Ovary (tissue), 7 donors: ENCODE measurements at regions not wholly inside any gene's neighbourhood (a gene's known extent, or its start where the extent isn't known, plus 50 kb on each side); places are given as distances from the start of the nearest gene placed in this dataset.
"Not testable (repeated sequence)": the region's sequence is repeated elsewhere in the genome, so short reads cannot be mapped to it uniquely, and the experiment has no call there.

Experiments used
- DNase-seq, 5 donors: peaks; one replicate each; pipeline ENCODE4 v3.0.0-alpha.2; 2019 to 2020
- H3K27ac ChIP-seq, 2 donors: fragments of 200-600 bp; one replicate each; pipeline versions ENCODE4 v1.5.1 to v1.8.0; 2019 to 2022
- H3K27me3 ChIP-seq: fragments of 200-600 bp; one replicate; pipeline ENCODE4 v1.8.0; 2022
- H3K36me3 ChIP-seq: fragments of 200-600 bp; sonication (generic); one replicate; pipeline ENCODE4 v1.5.1; 2019
- H3K4me1 ChIP-seq: one replicate; pipeline ENCODE4 v1.8.1; 2013; ENCODE audit warnings: mild to moderate bottlenecking, moderate library complexity; ENCODE audit not compliant: insufficient read depth
- H3K4me3 ChIP-seq: fragments of 200-600 bp; sonication (generic); one replicate; pipeline ENCODE4 v1.5.1; 2017
- H3K9me3 ChIP-seq, 2 donors: fragments of 200-600 bp in 1 of 2; sonication (generic) in 1 of 2; one replicate each; pipeline versions ENCODE4 v1.5.1 to v1.8.1; 2013 to 2019; ENCODE audit warnings: mild to moderate bottlenecking in 1 of 2, moderate library complexity in 1 of 2
- CTCF ChIP-seq, 3 donors: fragments of 450-650 bp in 2 of 3; fragments of 200-600 bp in 1 of 3; IDR thresholded peaks; one replicate each; pipeline versions ENCODE4 v1.5.1 to v1.8.0; 2016 to 2022; ENCODE audit warnings: antibody characterized with exemption in 3 of 3, mild to moderate bottlenecking in 1 of 3
- EP300 ChIP-seq: sonication (generic); formaldehyde crosslinking; IDR thresholded peaks from one replicate; pipeline ENCODE4 v1.6.1; 2017; ENCODE audit warnings: antibody characterized with exemption
- POLR2A ChIP-seq: fragments of 450-650 bp; IDR thresholded peaks from one replicate; pipeline ENCODE4 v1.6.1; 2017; ENCODE audit warnings: antibody characterized with exemption, mild to moderate bottlenecking, moderate library complexity
- WGBS, 3 donors: extraction: QIAGEN DNeasy Blood & Tissue Kit in 1 of 3; methylation state at CpG; one replicate each; pipeline versions ENCODE4 v1.1.5 to v1.1.7; 2013 to 2017; 5-methylcytosine and 5-hydroxymethylcytosine counted together
- intact Hi-C, 4 donors: fragments of 100-400 bp; cut with DNase I; formaldehyde crosslinking; loops; one replicate each; pipeline versions ENCODE4 v1.11.0 to v1.15.1; 2022 to 2023
- donor health status: DM: no; HTN: no; CAD: no; lungs with moderate emphysema.
- donor health status: DM: no; HTN: no; CAD: no.
- donor health status: Bipolar disorder and iron deficiency.
- donor health status: DM: no; HTN: no; CAD: no.
- donor health status: DM: yes; HTN: yes; CAD: no.

- intact Hi-C loops: no loop called here
- H3K27me3 ChIP-seq: no peaks in the 10 kb centered on the region
- no peak overlapping the region for H3K27ac ChIP-seq
- no peak for TF ChIP-seq POLR2A
- no peak for TF ChIP-seq CTCF (IDR thresholded peaks at IDR 0.05)
- no peak for TF ChIP-seq EP300
- DNase-seq: no peak
- no peaks in the 10 kb centered on the region for H3K9me3 ChIP-seq
- H3K4me1 ChIP-seq: no peaks in the 10 kb centered on the region
- no peak overlapping the region for H3K4me3 ChIP-seq
- H3K36me3 ChIP-seq: no peaks in the 10 kb centered on the region
These were observed 291.2 kb downstream of the RAD51AP2 start for GRCh38 chr2:17226941-17227490.

- no peaks in the 10 kb centered on the region for H3K36me3 ChIP-seq
- H3K27me3 ChIP-seq: no peaks in the 10 kb centered on the region
- H3K27ac ChIP-seq: no peak overlapping the region
- no peaks in the 10 kb centered on the region for H3K4me1 ChIP-seq
- H3K4me3 ChIP-seq: no peak overlapping the region
- H3K9me3 ChIP-seq: no peaks in the 10 kb centered on the region
- TF ChIP-seq CTCF (IDR thresholded peaks at IDR 0.05) (no peak), POLR2A (no peak), EP300 (no peak)
- intact Hi-C loops: no loop called here
- 80 to 89% (median 87%) methylated on average over 4 of the region's 4 CpGs for WGBS, 3 donors
- no peak for DNase-seq
These were observed 295.0 kb downstream of the RAD51AP2 start for GRCh38 chr2:17223211-17223610.

- H3K4me3 ChIP-seq: no peak overlapping the region
- WGBS, 3 donors: 62 to 90% (median 66%) methylated on average over 2 of the region's 2 CpGs
These were observed 309.7 kb downstream of the RAD51AP2 start for GRCh38 chr2:17208511-17208910.

GRCh38 chr2:17206771-17207170 lies 311.5 kb downstream of the RAD51AP2 start:
- H3K9me3 ChIP-seq: no peaks in the 10 kb centered on the region
- H3K36me3 ChIP-seq: no peaks in the 10 kb centered on the region
- no peaks in the 10 kb centered on the region for H3K27me3 ChIP-seq
- DNase-seq: no peak
- H3K4me3 ChIP-seq: no peak overlapping the region
- no peaks in the 10 kb centered on the region for H3K4me1 ChIP-seq
- TF ChIP-seq EP300: no peak
- TF ChIP-seq POLR2A: no peak
- no peak for TF ChIP-seq CTCF (IDR thresholded peaks at IDR 0.05)
- intact Hi-C loops: no loop called here
- H3K27ac ChIP-seq: no peak overlapping the region

More at GRCh38 chr2:17208511-17208910, 309.7 kb downstream of the RAD51AP2 start:
- no peaks in the 10 kb centered on the region for H3K36me3 ChIP-seq
- TF ChIP-seq POLR2A: no peak
- TF ChIP-seq EP300: no peak
- no peak for TF ChIP-seq CTCF (IDR thresholded peaks at IDR 0.05)
- H3K4me1 ChIP-seq: no peaks in the 10 kb centered on the region
- no peaks in the 10 kb centered on the region for H3K9me3 ChIP-seq
- intact Hi-C loops: no loop called here
- H3K27me3 ChIP-seq: no peaks in the 10 kb centered on the region
- H3K27ac ChIP-seq: no peak overlapping the region
- no peak for DNase-seq

GRCh38 chr2:17204214-17204613 lies 314.0 kb downstream of the RAD51AP2 start:
- H3K27ac ChIP-seq, intact Hi-C loops, H3K4me3 ChIP-seq, H3K27me3 ChIP-seq, H3K36me3 ChIP-seq, DNase-seq, H3K4me1 ChIP-seq, H3K9me3 ChIP-seq: not testable (repeated sequence)
- WGBS, 3 donors: 85 to 95% (median 92%) methylated on average over 1 of the region's 1 CpG

DNA sequence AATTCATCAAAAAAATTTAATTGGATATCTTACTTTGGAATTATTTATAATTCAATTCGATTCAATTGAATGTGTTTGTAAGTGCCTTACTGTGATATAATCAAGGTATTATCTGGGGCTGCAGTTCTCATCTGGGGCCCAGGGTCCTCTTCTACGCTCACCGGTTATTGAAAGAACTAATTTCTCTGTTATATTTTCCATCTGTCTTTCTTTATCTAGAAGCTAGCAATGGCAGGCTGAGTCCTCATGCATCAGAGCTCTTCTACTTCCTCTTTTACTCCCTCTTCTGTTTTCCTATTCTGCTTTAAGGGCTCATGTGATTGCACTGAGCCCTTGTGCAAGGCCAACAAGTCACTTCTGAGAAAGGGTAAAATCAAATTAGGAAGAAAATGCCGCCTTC lies 315.6 kb downstream of the RAD51AP2 start:
- H3K27me3 ChIP-seq, H3K4me1 ChIP-seq, DNase-seq, intact Hi-C loops, H3K9me3 ChIP-seq, H3K27ac ChIP-seq, H3K4me3 ChIP-seq, H3K36me3 ChIP-seq: not testable (repeated sequence)
- WGBS, 3 donors: 71 to 88% (median 77%) methylated on average over 4 of the region's 4 CpGs
